CD4-positive, alpha-beta T cell treated with Interleukin-21 for 1 hour (primary cell): ENCODE measurements at regions not wholly inside any gene's neighbourhood (a gene's known extent, or its start where the extent isn't known, plus 50 kb on each side); places are given as distances from the start of the nearest gene placed in this dataset.
"Not testable (repeated sequence)": the region's sequence is repeated elsewhere in the genome, so short reads cannot be mapped to it uniquely, and the experiment has no call there.

Experiments used
- DNase-seq: peaks from one replicate; pipeline ENCODE4 v3.0.0-alpha.2; 2020

DNA sequence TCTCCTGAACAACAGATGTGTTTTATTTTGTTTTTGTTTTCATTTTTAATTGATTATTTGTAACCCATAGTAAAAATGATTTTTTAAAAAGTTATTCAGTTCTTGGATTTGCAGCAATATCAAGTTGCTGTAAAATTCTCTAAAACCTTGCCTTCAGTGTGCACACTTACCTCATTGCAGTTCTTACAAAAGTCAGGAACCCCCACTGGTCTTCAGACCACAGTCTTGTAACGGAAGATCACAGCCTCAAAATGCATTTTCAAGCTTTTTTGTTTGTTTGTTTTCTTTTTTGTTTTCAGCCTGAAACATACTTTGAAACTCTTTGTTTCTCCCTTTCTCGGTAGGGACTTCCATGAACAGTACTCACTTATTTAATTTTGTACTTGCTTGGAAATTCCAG, 1012.8 kb upstream of the GYPC start:
- DNase-seq = no peak

DNA sequence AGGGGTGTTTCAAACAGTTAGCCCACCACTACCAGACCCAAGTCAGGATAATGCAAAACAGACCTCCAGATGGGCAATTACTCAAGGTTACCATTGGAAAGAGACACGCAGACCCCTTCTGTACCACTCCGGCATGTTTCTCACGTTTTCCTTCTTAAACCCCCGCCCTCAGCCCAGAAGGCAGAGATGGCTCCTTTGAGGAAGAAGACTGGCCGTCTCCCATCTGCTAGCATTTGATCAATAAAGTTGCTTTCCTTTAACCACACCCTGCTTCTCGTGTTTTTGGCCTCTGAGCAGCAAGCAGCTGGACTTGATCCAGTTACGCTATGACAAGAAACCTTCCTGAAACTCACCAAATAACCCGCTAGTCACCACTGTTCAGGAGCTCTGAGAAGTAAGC, 1012.4 kb upstream of the GYPC start:
- DNase-seq = no peak

- no peak for DNase-seq
Observed at GRCh38 chr2:125644257-125644656, 1011.7 kb upstream of the GYPC start.

DNA sequence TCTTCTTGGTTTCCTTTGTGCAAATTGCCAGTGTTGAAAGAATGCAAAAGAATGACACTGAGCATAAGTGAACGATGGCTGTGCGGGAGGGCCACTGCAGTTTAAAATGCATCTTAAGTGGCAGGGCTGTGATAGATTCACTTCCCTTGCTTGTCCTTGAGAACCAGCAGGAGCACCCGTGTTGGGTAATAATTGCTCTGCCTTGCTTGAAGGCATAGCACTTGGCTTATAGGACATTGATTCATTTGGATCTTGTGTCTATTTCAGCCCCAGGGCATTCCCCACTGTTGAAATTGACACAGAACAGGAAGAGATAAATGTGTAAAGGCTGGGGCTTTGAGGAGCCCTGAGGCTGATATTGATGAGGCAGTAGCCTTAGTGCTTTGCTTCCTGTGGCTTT, 1003.7 kb upstream of the GYPC start:
- DNase-seq = no peak

DNA sequence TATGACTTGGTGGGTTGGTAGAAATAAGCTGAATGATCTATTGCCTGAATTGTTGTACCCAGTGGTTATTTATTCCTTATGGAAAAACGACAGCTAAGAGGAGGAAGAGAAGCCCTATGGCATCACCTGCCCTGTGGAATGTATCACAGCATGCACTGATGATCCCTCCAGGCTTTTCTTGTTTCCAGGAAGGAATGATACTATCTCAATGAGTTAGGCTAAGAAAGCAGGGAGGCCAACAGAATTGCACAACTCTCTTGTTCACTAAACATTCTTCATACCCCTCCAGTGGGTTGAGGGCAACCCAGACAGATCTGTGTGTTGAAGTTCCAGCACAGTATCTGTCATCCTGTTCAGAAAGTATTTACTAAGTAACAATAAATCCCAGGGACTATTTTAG, 1001.7 kb upstream of the GYPC start:
- no peak for DNase-seq

DNA sequence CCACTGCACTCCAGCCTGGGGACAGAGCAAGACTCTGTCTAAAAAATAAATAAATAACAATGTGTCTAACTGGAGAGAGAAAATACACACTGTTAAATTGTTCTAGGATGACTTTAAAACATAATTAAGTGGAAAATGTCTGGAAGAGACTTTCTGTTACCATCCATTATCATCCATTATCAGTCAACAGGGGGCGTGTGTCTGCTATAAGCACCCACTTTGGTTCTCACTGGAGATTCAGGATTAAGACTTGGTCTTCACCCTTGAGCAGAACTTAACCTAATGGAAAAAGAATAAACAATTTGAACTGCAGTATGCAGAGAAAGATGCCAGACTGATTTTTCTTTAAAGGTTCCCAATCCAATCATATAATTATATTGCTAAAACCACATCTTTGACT, 999.8 kb upstream of the GYPC start:
- DNase-seq = no peak

DNA sequence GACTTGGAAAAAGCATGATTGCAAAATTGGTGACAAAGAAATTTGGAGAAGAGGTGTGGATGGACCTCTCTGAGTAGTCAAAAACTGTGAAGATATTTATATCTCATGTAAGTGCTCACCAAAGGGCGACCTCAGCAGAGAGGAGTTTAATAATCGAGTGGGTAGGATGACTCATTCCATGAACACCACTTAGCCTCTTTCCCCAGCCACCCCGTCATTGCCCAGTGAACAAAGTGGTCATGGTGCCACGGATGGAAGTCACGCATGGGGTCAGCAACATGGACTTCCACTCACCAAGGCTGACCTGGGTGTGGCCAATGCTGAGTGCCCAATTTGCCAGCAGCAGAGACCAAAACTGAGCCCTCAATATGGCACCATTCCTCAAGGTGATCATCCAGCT, 997.4 kb upstream of the GYPC start:
- no peak for DNase-seq

DNA sequence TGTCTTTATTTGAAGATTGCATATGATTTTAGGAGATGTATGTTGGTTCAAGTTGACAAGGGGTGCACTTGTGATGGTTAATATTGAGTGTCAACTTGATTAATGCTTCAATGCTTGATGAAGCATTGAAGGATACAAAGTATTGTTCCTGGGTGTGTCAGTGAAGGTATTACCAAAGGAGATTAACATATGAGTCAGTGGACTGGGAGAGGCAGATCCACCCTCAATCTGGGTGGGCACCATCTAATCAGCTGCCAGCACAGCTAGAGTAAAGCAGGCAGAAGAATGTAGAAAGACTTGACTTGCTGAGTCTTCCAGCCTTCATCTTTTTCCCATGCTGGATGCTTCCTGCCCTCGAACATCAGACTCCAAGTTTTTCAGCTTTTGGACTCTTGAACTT, 995.6 kb upstream of the GYPC start:
- not testable (repeated sequence) for DNase-seq

DNA sequence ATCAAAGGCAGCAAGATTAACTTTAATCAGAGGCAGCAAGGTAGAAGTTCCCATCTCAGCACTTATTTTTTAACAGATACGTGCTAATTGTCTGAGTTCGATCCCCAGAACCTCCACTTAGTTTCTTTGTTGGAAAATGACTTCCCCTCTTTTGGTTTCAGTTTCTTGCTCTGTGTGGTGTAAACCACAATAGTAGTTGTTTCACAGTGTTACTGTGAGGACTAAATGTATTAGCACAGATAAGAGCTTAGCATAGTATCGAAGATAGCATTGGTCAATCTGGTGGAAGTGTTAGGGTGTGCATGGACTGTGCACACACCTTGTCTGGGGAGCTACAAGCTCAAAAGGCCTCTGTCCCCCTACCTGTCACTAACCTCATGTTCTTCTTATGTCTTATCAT, 988.3 kb upstream of the GYPC start:
- no peak for DNase-seq

- DNase-seq = no peak
Observed at GRCh38 chr2:125679903-125680302, 976.1 kb upstream of the GYPC start.

GRCh38 chr2:125680809-125681208, 975.1 kb upstream of the GYPC start:
- DNase-seq = no peak

GRCh38 chr2:125681576-125681975, 974.4 kb upstream of the GYPC start:
- no peak for DNase-seq

- DNase-seq = no peak
Observed at GRCh38 chr2:125681976-125682805, 973.8 kb upstream of the GYPC start.

DNA sequence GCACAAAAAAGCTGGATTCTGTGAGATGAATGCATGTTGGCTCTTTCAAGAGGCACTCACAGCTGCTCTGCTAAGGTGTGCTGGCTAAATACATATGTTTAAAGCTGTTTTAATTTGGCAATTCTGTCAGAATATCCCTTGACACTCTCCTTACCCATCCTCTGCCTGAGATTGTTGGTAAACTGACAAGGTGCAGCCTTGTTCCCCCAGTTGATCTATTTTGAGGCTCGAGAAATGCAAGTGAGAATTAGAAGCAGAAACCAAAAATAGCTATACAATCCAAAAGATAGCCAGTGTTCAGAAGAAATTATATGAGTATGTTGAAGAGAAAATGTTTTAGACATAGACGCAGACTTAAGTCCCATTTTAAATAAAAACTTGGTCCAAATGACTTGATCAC, 971.7 kb upstream of the GYPC start:
- DNase-seq = no peak

- DNase-seq = no peak
Observed at GRCh38 chr2:125684932-125685331, 971.0 kb upstream of the GYPC start.

- DNase-seq = no peak
Observed at GRCh38 chr2:125696560-125696959, 959.4 kb upstream of the GYPC start.

- no peak for DNase-seq
Observed at GRCh38 chr2:125698280-125698679, 957.7 kb upstream of the GYPC start.

GRCh38 chr2:125701070-125701469, 954.9 kb upstream of the GYPC start:
- no peak for DNase-seq

- no peak for DNase-seq
Observed at GRCh38 chr2:125707611-125708010, 948.3 kb upstream of the GYPC start.

- DNase-seq = no peak
Observed at GRCh38 chr2:125710561-125710960, 945.4 kb upstream of the GYPC start.

DNA sequence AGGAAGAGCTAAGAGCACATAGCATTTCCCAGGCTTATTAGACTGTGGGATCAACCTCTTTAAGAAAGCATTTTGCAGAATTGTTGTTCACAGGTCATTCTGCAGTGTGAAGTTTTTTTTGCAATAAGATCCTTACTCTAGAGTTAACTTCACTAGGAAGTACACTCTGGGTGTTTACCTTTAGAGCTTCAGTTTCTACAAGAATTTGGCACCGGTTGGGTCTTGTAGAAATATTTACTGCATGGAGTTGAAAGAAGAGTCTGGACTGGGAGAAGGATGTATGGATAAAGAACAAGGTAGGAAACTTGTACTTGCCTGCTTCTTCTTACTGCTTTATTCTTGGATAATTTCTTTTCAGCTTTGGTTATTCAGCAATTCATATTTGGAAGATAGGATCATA, 944.9 kb upstream of the GYPC start:
- no peak for DNase-seq

- no peak for DNase-seq
Observed at GRCh38 chr2:125713533-125713932, 942.4 kb upstream of the GYPC start.

DNA sequence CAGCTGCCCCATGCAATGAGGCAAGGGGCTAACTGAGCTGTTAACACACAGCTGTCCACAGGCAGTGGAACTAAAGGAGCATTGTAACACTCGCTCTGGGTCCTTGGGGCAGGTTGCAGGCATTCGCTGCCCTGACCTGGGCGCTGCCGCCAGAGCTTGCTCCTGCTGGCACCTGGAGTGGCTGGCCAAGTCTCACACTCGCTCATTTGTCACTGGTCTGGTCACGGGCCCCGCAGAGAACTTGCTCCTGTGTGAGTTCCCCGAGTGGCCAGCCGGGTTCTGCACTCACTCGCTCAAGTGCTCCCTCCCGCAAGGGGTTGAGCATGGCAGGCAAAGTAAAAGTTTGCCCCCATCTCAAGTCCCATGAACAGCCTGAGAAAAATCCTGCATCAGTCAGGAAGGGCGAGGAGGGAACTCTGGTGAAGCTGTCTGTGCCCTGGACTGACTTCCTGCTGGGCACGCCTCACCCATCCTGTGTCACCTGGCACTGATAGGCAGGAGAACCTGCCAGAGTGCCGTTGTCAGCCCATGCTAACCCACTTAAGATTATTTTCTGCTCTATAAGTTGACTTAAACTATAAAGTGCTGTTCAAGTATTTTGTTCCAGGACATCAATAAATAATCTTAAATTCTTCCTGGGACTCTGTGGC, 934.8 kb upstream of the GYPC start:
- DNase-seq = no peak

- no peak for DNase-seq
Observed at GRCh38 chr2:125730921-125731320, 925.0 kb upstream of the GYPC start.

DNA sequence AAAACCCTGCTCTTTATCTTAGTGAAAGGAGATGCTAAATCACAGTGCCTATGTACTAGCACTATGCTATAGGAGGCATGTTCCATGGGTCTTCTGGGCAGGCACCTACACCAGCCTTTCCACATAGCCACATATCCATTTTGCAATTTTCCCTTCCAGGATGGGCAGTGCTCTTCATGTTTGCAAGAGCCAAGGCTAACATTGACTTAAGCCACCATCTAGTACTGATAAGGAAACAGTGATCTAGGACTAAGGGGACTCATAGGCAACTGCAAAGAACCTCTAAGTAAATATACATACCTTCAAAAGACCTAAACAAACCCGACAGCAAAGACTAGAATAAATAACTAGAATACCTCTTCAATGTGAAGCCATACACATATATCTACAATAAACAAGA, 919.7 kb upstream of the GYPC start:
- no peak for DNase-seq
